Fibroblast of skin of left biceps (primary cell): ENCODE measurements at regions not wholly inside any gene's neighbourhood (a gene's known extent, or its start where the extent isn't known, plus 50 kb on each side); places are given as distances from the start of the nearest gene placed in this dataset.

Source experiments
- DNase-seq, 2 experiments: peaks; one replicate each; pipeline ENCODE4 v3.0.0-alpha.2; 2013; ENCODE audit warnings: low read depth in 2 of 2

- DNase-seq = no peak
Observed at GRCh38 chr6:169082817-169083507, 170.7 kb downstream of the THBS2 start.

DNA sequence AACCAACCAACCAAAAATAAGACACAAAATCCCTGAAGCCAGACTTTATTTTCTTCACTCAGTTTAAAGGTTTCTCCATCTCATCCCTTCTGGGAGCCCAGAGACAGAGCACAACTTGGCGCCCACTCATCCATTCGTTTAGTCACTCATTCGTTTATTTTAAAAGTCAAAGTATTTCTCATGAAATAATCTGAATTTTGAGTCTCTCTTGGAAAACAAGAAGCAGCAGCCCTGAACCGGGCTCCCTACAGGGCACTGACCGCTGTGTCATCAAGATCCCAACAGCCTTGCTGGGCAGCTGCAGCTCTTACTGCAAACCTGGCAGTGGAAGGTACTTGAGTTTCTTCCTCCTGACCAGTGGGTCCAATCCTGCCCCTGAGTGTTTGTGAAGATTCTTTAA is 171.6 kb downstream of the THBS2 start:
- no peak for DNase-seq

DNA sequence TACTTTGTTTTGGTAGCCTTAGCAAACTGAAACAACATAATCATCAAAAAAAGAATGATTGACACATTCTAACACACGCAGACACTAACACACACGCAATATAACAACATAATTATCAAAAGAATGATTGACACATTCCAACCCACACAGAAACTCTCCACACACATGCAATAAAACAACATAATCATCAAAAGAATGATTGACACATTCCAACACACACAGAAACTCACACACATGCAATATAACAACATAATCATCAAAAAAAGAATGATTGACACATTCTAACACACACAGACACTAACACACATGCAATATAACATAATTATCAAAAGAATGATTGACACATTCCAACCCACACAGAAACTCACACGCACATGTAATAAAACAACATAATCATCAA is 172.4 kb downstream of the THBS2 start:
- DNase-seq = no peak

- DNase-seq = no peak
Observed at GRCh38 chr6:169079650-169080049, 174.0 kb downstream of the THBS2 start.

- DNase-seq = no peak
Observed at GRCh38 chr6:169078399-169079145, 175.1 kb downstream of the THBS2 start.

GRCh38 chr6:169075915-169076654 is 177.6 kb downstream of the THBS2 start:
- no peak for DNase-seq

- DNase-seq = peak; percentile 70 to 72
Observed at GRCh38 chr6:169075211-169075914, 178.3 kb downstream of the THBS2 start.

- DNase-seq = no peak
Observed at GRCh38 chr6:169074526-169074925, 179.1 kb downstream of the THBS2 start.

DNA sequence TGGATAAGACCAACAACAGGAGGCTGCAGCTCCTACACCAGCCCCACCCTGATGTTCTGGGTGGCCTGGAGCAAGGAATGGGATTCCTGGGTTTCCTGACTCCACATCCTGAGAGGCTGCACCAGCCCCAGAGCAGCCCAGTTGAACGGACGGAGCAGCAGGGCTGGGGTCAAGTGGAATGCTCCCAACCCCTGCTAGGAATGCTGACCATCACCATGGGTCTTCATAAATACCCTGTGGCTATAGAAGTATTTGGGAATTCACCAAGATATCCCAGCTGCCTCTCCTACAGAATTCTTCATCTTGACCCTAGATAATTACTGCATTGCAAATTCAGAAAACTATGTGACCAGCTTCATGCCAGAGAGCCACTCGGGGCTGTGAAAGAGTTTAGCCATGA is 180.3 kb downstream of the THBS2 start:
- peak in 1 of 2 experiments; percentile 58 for DNase-seq

DNA sequence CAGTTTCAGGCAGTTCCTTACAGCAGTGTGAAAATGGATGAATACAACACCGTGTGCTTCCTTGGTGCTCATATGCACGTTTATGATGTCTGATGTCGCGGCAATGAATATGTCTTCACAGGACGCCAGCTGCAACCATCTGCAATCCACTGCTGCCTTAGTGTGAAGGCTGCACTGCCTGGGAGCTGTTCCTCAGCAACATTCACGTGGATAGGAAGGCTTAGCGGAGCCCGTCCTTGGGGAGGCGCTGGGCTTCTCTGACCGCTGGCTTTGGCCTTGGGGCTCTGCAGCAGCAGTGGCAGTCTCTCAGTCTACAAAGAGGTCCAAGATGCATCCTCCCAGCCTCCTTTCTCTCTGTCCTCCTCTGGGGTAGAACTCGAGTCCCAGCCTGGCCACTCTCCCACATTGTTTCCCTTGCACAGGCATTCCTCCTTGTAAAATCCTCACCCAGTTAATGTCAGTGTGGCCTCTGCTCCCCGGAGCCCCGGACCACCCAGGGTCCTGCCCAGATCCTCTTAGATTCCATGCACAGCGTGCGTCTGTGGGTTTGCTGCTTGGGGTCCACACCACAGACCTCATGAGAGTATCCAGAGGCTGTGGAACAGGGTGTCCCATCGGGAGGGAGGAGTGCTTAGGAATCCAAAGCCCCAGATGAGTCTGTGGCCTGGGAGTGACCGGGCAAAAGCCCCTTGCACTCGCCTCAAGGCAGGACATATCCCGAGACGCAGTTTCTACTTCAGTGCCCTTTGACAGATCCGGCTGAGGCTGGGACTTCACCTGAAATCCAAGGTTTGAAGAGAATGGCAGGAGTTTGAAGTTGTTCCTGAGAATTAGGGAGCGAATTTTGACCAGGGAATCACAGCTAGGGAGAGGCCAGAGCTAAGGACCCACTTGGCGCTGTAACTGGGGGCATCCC is 181.3 kb downstream of the THBS2 start:
- no peak for DNase-seq

DNA sequence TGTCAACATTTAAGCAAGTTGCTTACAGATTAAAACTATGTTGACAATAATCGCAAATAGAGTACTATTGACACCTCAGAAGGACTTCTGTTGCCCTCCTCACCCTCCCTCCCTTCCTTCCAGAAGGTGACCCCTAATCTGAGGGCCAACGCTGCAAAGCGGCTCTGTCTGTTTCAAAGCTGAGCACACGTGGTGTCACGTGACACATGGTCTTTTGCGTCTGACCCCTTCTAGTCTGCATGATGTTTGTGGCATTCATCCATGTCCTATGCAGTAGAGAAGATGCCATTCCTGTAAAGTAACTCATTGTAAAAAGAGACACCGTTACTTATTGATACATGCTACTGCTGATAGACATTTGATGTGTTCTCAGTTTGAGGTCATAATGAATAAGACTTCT is 182.3 kb downstream of the THBS2 start:
- no peak for DNase-seq

GRCh38 chr6:169070506-169071176 is 183.0 kb downstream of the THBS2 start:
- peak; percentile 80 for DNase-seq

- no peak for DNase-seq
Observed at GRCh38 chr6:169069356-169069755, 184.3 kb downstream of the THBS2 start.

DNA sequence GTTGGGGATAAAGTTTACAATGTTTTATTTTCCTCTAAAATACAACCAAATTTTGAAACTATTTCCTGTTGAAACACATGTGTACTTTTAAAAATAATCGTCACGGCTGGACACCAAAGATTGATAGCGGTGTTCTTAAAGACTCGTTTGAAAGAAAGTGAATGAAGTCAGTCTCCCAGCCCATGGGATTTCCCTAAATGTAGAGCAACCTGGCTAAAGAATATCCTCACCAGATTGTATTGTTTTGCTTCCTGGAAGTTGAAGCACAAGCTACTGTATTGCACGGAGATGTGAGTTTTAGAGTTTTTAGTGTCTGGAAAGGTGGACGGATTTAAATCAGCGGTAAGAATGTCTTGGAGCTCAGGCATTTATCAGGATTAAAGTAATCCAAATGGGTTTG is 189.5 kb downstream of the THBS2 start:
- no peak for DNase-seq

DNA sequence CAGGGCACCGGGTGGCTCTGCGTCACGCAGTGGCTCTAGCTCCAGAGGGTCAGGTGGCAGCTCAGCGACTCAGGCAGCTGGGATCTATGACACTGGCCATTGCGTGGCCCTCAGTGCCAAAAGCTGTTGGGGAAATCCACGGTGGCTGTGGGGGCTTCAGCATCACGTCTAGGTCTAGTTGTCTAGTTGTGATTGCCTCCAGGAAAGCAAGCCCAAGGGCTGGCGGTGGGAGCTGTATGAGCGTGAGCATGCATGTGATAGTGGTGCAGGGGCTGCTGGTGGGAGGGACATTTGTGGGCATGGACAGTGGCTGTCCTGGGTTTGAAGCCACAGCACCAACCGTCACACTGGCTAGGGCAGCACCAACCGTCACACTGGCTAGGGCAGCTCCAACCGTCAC is 191.4 kb downstream of the THBS2 start:
- DNase-seq = no peak

DNA sequence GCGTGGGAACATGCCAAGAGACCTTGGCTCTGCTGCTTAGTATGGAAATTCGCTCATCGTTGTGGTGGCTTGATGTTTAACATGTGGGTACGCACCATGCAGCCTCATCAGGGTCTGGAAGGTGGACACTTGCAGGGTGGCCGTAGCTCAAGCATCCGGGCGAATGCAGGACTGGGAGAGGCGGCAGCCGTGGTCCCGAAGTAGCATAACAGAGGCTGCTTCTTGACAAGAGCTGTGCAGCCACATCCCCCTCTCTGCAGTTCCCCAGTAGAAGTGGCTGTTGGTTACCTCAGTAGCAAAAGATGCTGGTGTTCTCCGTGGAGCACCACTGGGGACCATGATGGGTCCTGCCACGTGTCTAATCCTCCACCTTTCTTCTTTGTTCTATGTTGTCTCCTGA is 195.0 kb downstream of the THBS2 start:
- DNase-seq = no peak

GRCh38 chr6:169052462-169052861 is 201.2 kb downstream of the THBS2 start:
- no peak for DNase-seq

GRCh38 chr6:169051371-169051770 is 202.3 kb downstream of the THBS2 start:
- DNase-seq = no peak

GRCh38 chr6:169048865-169049205 is 204.8 kb downstream of the THBS2 start:
- no peak for DNase-seq

DNA sequence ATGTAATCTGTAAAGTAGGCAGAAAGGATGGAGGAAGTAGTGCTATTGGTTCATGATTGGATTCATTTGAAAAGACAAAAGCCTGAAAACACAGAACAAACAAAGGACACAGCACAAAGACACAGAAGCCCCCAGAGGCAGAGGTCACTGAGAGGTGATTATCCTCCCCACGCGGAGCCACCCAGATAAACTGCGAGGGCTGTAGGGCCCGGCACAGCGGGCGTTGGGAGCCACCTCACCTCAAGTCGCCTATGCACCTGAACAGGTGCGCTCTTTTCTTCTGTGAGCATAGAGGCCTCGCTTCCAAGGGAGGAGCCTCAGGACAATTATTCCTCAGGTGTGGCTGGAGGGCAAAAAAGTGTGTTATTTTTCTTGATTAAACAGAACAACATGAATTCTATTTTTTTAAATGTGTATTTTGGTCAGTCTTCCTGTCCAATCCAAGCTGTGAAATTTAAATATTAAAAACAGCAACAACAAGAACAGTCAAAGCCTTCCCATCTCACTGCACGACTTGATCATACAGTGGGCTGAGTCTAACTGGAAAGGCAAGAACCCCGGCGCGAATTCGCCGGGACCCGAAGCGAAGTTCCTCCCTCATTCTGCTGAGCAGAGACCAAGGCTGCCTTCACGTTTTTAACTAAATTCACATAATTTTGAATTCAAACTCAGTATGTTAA is 205.3 kb downstream of the THBS2 start:
- no peak for DNase-seq
